SH-SY5Y (cell line): ENCODE measurements at regions not wholly inside any gene's neighbourhood (a gene's known extent, or its start where the extent isn't known, plus 50 kb on each side); places are given as distances from the start of the nearest gene placed in this dataset.
A peak's percentile ranks its signal among the peaks of the same experiment; 100 is the strongest.

Source experiments
- GATA2 ChIP-seq: IDR thresholded peaks from 2 replicates; pipeline ENCODE4 v1.6.1; 2011; ENCODE audit warnings: mild to moderate bottlenecking, low read depth, low read length
- GATA3 ChIP-seq: IDR thresholded peaks from 2 replicates; pipeline ENCODE4 v1.6.1; 2011; ENCODE audit warnings: low read depth, mild to moderate bottlenecking, low read length, moderate library complexity

DNA sequence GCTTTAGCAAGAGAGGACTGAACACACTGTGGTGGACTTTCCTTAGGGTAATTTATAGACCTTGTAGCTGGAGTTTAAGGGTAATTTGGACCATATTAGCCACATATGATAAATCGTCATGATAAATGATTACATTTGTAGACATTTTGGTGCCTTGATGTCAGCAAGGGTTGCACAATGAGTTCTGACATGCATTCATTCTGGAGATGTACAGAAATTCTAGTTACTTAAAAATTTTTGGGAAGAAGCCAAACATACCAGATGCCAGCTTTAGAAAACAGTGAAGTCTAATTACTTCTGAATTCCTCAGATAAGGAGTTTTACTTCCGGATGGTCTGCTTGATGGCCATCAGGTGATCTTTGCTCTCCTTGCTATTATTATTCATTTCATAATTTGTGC lies 653.1 kb downstream of the TBC1D32 start:
- peak; percentile 27; the same call in 1 of the 2 replicates for TF ChIP-seq GATA2
- TF ChIP-seq GATA3, result no peak
